Peyer's patch (tissue), 4 donors: ENCODE measurements at regions not wholly inside any gene's neighbourhood (a gene's known extent, or its start where the extent isn't known, plus 50 kb on each side); places are given as distances from the start of the nearest gene placed in this dataset.
A peak's percentile ranks its signal among the peaks of the same experiment; 100 is the strongest.

Experiments
- DNase-seq, 3 donors: peaks; one replicate each; pipeline ENCODE4 v3.0.0-alpha.2; 2017 to 2019
- H3K27ac ChIP-seq, 4 donors: fragments of 200-600 bp; sonication (generic); one replicate each; pipeline ENCODE4 v1.5.1; 2016 to 2019
- H3K27me3 ChIP-seq, 2 donors: fragments of 200-600 bp; sonication (generic); one replicate each; pipeline ENCODE4 v1.5.1; 2019
- H3K36me3 ChIP-seq, 3 donors: fragments of 200-600 bp; sonication (generic); one replicate each; pipeline ENCODE4 v1.5.1; 2016 to 2019
- H3K4me1 ChIP-seq, 4 donors: fragments of 200-600 bp; sonication (generic); one replicate each; pipeline ENCODE4 v1.5.1; 2016 to 2019
- H3K4me3 ChIP-seq, 4 donors: fragments of 200-600 bp; sonication (generic); 1 replicate in 3 of 4; 2 replicates in 1 of 4; pipeline ENCODE4 v1.5.1; 2016 to 2019; ENCODE audit warnings: mild to moderate bottlenecking in 1 of 4
- H3K9me3 ChIP-seq, 4 donors: fragments of 200-600 bp; sonication (generic); one replicate each; pipeline ENCODE4 v1.5.1; 2016 to 2019; ENCODE audit warnings: mild to moderate bottlenecking in 1 of 4
- POLR2A ChIP-seq, 2 donors: fragments of 450-650 bp; IDR thresholded peaks; one replicate each; pipeline ENCODE4 v1.5.1; 2017; ENCODE audit warnings: antibody characterized with exemption in 2 of 2, mild to moderate bottlenecking in 2 of 2, moderate library complexity in 2 of 2
- TF ChIP-seq, protein P1 (sequence below), 6 experiments: fragments of 450-650 bp in 4 of 6; fragments of 200-600 bp in 2 of 6; sonication (generic) in 1 of 6; IDR thresholded peaks; one replicate each; pipeline ENCODE4 v1.5.1; 2017 to 2019; ENCODE audit warnings: antibody characterized with exemption in 6 of 6, mild to moderate bottlenecking in 3 of 6, moderate library complexity in 1 of 6

DNA sequence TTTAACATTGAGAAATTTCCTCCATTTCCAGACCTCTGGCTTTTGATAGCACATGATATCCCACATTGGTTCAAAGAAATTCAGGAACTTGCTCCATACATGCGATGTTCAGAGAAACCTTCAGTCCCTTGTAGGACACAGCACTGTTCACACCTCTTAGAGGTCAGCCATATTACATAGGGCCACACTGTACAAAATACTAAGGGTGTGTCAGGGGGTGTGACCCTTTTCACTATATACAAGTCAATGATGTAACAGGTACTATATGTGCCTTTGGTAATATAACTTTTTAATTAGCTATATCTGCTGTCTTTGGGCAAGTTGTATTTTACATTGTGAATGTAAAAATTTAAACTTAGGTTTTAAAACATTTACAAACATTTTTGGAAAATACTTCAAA, 505.5 kb downstream of the ENC1 start:
- Histone ChIP-seq H3K4me3 (no peak overlapping the region), H3K27me3 (no peaks in the 10 kb centered on the region), H3K9me3 (no peaks in the 10 kb centered on the region), H3K4me1 (no peaks in the 10 kb centered on the region), H3K27ac (no peak overlapping the region), H3K36me3 (no peaks in the 10 kb centered on the region)
- TF ChIP-seq POLR2A (IDR thresholded peaks at IDR 0.05), result no peak
- TF ChIP-seq, protein P1, sequence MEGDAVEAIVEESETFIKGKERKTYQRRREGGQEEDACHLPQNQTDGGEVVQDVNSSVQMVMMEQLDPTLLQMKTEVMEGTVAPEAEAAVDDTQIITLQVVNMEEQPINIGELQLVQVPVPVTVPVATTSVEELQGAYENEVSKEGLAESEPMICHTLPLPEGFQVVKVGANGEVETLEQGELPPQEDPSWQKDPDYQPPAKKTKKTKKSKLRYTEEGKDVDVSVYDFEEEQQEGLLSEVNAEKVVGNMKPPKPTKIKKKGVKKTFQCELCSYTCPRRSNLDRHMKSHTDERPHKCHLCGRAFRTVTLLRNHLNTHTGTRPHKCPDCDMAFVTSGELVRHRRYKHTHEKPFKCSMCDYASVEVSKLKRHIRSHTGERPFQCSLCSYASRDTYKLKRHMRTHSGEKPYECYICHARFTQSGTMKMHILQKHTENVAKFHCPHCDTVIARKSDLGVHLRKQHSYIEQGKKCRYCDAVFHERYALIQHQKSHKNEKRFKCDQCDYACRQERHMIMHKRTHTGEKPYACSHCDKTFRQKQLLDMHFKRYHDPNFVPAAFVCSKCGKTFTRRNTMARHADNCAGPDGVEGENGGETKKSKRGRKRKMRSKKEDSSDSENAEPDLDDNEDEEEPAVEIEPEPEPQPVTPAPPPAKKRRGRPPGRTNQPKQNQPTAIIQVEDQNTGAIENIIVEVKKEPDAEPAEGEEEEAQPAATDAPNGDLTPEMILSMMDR (IDR thresholded peaks at IDR 0.05), result no peak
- no peak for DNase-seq

DNA sequence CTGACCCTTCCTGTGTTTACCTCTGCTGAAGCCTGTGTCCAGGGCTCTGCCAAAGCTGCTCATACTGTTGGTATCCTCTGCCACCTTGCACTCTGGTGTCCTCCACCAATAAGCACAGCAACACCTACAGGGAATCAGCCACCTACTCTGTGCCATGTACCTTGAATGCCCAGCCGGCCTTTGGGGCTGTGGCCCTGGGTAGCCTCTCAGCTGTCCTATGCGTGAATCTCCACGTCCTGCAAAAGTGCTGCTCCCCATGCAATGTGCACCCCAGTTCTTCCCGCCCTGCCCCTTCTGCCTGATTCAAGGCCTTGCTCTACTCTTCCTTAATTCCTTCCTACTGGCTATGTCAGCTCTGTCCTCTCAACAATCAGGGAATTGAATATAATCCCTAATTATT, 506.5 kb downstream of the ARHGEF28 start:
- Histone ChIP-seq H3K4me3 (no peak overlapping the region), H3K4me1 (no peaks in the 10 kb centered on the region), H3K27me3 (no peaks in the 10 kb centered on the region), H3K9me3 (no peaks in the 10 kb centered on the region), H3K27ac (no peak overlapping the region), H3K36me3 (no peaks in the 10 kb centered on the region)
- DNase-seq, result no peak
- TF ChIP-seq, protein P1 (IDR thresholded peaks at IDR 0.05), result no peak
- no peak for TF ChIP-seq POLR2A (IDR thresholded peaks at IDR 0.05)

DNA sequence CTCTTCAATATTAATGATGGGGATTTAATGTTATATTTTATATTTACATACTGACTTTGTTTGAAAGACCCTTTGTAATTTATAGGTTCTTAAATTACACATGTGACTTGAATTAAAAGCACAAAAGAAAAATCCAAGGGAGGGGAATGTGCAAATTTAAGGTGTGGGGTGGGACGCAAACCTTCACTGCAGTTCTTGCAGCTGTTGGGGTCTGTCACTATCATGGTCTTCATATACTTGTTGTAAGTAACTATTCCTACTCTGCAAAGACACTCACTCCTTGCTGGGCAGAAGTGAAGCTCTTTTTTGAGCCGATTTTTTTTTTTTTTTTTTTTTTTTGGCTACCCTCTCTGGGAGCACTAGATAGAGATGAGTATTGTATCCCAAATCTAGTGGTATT, 505.3 kb downstream of the ARHGEF28 start:
- Histone ChIP-seq H3K36me3 (no peaks in the 10 kb centered on the region), H3K9me3 (no peaks in the 10 kb centered on the region), H3K27me3 (no peaks in the 10 kb centered on the region), H3K4me3 (no peak overlapping the region), H3K27ac (no peak overlapping the region), H3K4me1 (no peaks in the 10 kb centered on the region)
- TF ChIP-seq, protein P1 (IDR thresholded peaks at IDR 0.05), result no peak
- no peak for TF ChIP-seq POLR2A (IDR thresholded peaks at IDR 0.05)
- no peak for DNase-seq

DNA sequence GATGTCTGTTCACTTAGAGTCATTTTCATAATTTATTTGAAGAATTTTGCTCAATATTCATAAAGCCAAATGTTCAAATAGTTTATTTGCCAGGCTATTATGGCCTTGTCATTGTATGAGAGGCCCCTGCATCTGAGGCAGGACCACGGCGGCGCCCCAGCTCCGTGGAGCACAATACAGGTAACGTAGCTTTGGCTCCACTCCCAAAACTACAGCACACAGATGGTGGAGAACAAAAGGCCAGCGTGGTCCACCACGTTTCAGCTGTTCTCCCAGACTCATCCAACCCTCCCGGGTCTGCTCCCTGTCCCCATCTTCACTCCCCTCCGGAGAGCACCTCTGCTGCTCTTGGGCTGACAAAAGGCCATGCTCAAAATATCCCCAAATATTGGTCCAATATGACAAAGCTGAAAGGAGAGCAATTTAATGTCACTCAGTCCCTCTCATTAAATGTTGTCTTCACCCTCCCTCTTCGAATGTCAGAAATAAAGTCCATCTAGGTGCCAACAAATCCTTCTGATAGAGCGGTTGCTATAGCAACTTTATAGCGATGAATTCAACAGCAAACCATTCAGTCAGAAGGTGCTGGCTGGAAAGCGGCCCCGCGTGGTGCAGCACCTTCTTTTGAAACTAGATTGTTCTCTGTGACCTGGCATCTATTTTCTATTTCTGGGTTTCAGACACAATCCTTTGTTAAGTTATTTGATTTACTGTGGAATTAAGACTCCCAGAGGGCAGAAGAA, 504.3 kb downstream of the ARHGEF28 start:
- no peak overlapping the region for H3K4me3 ChIP-seq
- DNase-seq, result no peak
- H3K27me3 ChIP-seq, result no peaks in the 10 kb centered on the region
- TF ChIP-seq, protein P1 (IDR thresholded peaks at IDR 0.05), result no peak
- TF ChIP-seq POLR2A (IDR thresholded peaks at IDR 0.05), result no peak
- H3K36me3 ChIP-seq, result no peaks in the 10 kb centered on the region
- H3K27ac ChIP-seq, result no peak overlapping the region
- no peaks in the 10 kb centered on the region for H3K9me3 ChIP-seq
- no peaks in the 10 kb centered on the region for H3K4me1 ChIP-seq

DNA sequence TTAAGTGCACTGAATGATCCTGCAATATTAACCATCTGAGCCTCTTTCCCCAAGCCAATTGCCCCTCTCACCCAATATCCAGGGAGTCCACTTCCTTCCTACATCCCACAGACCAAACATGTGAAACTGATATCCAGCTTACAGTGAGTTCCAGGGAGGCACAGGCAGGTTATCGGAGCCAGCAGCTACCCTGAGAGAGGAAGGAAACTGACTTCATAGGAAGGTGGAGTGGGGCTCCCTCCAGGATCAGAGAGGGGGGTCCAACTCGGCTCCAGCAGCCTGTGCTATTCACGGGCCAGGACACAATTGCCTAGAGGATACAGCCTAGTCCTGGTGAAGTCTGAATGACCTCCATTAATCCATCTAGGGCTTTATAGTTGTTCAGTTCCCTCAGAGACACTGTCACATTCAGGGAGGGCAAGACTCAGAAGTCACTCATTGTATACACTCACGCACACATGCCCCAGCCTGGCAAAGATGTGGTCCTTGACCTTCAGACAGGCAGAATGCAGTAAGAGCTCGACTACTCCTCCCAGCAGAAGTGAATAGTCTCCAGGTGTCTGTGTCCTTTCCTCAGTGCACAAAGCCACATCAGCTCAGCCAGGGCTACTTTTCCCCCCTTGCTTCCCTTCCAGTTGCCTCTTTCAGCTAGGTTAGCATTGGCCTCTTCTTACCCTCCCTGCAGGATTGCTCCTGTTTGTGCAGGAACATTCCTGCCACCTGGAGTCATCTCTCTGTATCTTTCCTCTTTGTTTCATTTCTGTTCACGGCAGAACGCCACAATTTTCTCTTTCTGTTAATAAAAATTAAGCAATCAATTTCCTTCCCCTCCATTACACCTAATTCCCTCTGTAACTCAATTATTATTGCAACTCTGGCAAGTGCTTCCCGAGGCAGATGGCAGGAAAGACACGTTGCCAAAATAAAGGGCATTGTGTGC, 501.7 kb downstream of the ARHGEF28 start:
- Histone ChIP-seq H3K4me1 (no peaks in the 10 kb centered on the region), H3K9me3 (no peaks in the 10 kb centered on the region), H3K27ac (no peak overlapping the region), H3K4me3 (no peak overlapping the region), H3K36me3 (no peaks in the 10 kb centered on the region), H3K27me3 (no peaks in the 10 kb centered on the region)
- TF ChIP-seq, protein P1 (IDR thresholded peaks at IDR 0.05), result peak in 3 of 6 experiments; percentile 34 to 39 (median 36)
- no peak for TF ChIP-seq POLR2A (IDR thresholded peaks at IDR 0.05)
- no peak for DNase-seq
